ENCODE measurements at regions not wholly inside any gene's neighbourhood (a gene's known extent, or its start where the extent isn't known, plus 50 kb on each side); places are given as distances from the start of the nearest gene placed in this dataset.

GRCh38 chr9:134500931-134501760 is 140.5 kb upstream of the COL5A1 start:
- intact Hi-C loops (cut with DNase I) = no loop called here
- peak in 14 of 42 donors; percentile 15 to 55 (median 24) for DNase-seq

DNA sequence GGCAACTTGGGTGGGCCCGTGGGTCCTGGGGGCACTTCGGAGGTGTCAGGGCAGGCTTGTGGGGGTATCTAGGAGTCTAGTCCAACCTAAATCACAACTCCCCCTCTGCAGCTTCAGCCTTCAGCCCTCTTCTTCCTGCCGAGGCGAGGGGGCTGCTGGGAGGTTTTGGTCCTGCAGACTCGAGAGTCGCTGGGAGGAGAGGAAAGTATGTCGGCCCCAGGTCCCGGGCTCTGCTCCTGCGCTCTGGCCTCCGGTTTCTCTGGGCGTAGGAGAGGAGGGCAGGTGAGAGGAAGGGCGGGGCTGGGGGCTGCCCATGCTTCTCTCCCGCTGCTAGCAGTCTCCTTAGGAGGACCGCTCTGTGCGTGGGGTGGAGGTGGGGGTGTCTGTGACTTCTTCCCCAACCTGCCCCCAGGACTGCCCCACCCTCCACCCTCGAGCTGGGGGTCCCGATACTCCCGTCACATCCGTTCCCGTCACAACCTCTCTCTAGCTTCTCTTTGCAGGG is 139.8 kb upstream of the COL5A1 start:
- intact Hi-C loops (cut with DNase I) = no loop called here
- peak in 1 of 42 donors; percentile 4 for DNase-seq

GRCh38 chr9:134502266-134502791 is 139.3 kb upstream of the COL5A1 start:
- peak in 1 of 42 donors; percentile 9 for DNase-seq
- intact Hi-C loops (cut with DNase I) = no loop called here

GRCh38 chr9:134502809-134503211 is 138.8 kb upstream of the COL5A1 start:
- no peak for DNase-seq

DNA sequence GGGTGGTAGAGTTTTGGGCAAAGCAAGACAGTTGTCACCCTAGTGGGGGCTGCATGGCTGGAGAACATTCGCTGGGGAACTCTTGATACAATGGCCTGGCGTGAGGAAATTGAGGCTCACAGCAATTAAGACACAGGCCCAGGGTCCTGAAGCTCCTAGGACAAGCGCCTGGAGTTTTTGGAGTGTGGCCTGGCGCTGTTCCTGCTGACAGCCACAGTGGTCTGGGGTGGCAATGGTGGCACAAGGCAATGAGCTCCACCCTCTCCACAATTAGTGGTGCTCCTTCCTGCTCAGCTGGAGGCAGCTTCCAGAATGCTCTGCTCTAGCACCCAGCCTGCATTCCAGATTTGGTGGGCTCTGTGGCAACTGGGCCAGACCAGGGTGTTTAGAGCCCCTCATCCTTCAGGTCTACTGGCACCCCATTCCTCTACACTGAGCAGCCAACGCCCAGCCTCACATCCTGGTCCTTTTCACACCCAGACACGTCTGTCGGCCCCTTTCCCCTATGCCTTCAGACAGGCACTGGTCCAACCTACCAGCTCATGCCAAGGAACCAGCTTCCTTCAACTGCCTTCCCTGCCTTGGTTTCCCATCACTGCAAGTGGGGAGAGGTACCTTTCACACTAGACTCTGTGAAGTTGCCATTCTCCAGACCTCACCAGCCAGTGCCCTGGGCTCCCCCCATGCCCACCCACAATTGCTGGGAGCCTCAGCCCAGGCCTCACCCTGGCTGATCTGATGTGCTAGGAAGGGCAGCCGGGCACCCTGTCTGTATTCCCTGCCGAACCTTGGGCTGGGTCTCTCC is 138.1 kb upstream of the COL5A1 start:
- peak in 4 of 42 donors; percentile 2 to 21 (median 12) for DNase-seq
- intact Hi-C loops (cut with DNase I) = no loop called here

More at GRCh38 chr9:134502809-134503211, 138.8 kb upstream of the COL5A1 start:
- intact Hi-C loops (cut with DNase I) = no loop called here

DNA sequence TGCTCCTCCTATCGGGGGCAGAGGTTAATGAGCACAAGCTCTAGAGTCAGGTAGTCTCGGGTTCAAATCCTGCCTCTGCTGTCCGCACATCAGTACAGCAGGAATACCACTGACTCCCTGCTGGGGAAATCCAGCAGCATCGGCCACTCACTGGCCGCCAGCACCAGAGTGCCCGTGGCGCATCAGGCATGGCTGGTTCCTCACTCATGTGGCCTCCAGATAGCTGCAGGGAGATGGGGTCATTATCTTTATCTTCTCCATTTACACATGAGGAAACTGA is 137.6 kb upstream of the COL5A1 start:
- peak in 1 of 42 donors; percentile 16 for DNase-seq
- intact Hi-C loops (cut with DNase I) = no loop called here

GRCh38 chr9:134505032-134505431 is 136.6 kb upstream of the COL5A1 start:
- DNase-seq = peak in 2 of 42 donors; percentile 12 to 20
- intact Hi-C loops (cut with DNase I) = no loop called here

- intact Hi-C loops (cut with DNase I) = no loop called here
- DNase-seq = no peak
Measured at GRCh38 chr9:134509281-134509680, 132.3 kb upstream of the COL5A1 start.

GRCh38 chr9:134509817-134510216 is 131.8 kb upstream of the COL5A1 start:
- no peak for DNase-seq
- intact Hi-C loops (cut with DNase I) = no loop called here

GRCh38 chr9:134514503-134514902 is 127.1 kb upstream of the COL5A1 start:
- DNase-seq = peak in 3 of 42 donors; percentile 3 to 14 (median 12)
- intact Hi-C loops (cut with DNase I) = no loop called here

GRCh38 chr9:134515026-134515821 is 126.4 kb upstream of the COL5A1 start:
- DNase-seq = peak in 4 of 42 donors; percentile 8 to 30 (median 13)

DNA sequence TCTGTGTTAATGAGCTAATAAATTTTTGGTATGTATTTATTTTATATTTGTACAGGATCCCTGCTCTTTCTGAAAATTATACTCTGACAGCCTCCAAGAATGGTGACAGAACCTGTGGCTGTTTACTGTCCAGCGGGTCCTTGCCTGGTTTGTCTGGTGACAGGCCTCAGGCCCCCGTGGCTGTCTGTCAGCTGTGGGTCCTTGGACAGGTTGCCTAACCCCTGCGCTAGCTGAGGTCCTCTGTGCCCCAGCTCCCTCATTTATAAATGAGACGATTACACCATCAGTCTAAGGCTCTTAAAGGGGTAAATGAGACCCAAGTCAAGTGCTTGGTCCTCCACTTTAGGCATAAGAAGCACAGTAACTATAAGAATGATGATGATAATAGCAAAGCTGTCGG is 125.1 kb upstream of the COL5A1 start:
- peak in 3 of 42 donors; percentile 20 to 32 (median 28) for DNase-seq
- intact Hi-C loops (cut with DNase I) = no loop called here

More at GRCh38 chr9:134515026-134515821, 126.4 kb upstream of the COL5A1 start:
- intact Hi-C loops (cut with DNase I) = no loop called here

DNA sequence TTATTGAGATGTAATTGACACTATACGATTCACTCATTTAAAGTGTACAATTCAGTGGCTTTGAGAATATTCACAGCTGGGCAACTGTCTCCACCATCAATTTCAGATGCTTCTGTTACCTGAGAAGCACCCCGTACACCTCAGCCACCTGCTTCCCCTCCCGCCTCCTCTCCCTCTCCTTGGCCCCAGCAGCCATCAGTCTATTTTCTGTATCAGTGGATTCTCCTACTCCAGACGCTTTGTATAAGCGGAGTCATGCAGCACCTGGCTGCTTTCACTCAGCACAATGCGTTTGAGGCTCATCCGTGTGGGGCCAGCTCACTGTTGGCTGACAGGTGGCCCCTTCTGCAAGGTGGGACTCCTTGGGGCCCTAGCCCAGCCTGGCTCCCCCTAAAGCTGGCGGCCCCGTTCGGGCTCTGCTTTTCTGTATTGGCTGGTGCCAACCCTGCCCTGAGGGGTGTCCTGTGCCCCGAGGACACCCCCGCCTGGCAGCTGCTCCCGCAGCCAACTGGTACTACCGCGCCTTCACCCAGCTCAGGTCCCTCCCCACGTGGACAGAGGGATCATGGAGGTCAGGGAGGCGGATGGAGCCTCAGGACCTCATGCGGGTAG is 124.4 kb upstream of the COL5A1 start:
- peak in 2 of 42 donors; percentile 2 to 17 for DNase-seq
- intact Hi-C loops (cut with DNase I) = no loop called here

DNA sequence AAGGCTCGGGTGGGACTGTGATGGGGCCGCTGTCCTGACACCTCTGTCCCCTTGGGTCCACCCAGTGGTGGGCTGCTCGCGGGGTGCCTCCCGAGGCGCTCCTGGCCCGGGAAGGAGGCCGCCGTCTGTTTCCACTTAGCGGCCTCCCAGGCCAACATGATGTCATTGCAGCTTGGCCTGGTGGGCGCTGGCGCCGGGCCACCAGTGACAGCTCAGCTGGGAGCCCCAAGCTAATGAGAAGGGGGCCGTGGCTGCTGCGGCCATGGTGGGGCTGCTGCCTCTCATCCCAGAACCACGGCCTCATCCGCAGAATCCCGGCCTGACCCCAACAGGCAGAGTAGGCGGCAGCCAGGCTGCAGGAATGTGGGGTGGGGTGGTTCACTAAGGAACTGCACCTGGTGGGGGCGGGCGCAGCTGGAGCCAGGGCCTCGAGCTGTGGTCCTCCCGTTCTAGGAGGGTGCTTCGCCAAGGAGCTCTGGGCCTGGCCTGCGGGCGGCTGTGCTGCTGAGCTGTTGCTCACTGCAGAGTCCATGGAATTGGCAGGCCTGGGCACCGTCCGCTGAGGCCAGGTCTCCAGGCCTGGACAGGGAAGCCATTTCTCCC is 123.5 kb upstream of the COL5A1 start:
- peak in 2 of 42 donors; percentile 13 to 24 for DNase-seq
- intact Hi-C loops (cut with DNase I) = no loop called here

DNA sequence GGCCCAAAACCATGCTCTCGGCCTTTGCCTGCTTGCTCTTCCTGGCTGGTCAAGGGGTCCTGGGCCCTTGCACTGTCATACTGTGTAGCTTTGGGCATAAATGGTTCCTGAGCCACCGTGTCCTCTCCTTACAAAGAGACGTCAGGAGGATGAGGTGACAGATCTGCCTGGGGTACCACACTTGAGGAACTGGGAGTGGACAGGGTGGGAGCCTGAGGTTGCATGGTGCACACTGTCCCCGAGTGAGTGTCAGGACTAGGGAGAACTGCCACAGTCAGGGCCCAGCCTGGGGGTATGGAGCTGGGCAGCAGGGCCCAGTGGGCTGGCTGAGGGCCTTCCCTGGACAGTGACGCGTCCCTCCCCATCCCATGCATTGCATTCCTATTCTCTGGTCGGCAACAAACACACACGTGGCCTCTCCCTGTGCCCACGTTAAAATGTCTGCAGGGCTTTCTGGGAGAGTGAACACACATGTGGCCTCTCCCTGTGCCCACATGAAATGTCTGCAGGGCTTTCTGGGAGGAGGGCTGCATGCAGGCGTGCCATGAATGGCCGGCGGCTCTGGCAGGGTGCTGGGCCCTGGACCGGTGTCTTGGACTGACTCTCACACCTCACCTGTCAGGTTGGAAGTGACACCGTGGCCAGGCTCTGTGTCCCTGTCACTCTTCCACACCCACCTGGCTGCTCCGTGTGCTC is 122.1 kb upstream of the COL5A1 start:
- intact Hi-C loops (cut with DNase I) = no loop called here
- DNase-seq = peak in 1 of 42 donors; percentile 12

DNA sequence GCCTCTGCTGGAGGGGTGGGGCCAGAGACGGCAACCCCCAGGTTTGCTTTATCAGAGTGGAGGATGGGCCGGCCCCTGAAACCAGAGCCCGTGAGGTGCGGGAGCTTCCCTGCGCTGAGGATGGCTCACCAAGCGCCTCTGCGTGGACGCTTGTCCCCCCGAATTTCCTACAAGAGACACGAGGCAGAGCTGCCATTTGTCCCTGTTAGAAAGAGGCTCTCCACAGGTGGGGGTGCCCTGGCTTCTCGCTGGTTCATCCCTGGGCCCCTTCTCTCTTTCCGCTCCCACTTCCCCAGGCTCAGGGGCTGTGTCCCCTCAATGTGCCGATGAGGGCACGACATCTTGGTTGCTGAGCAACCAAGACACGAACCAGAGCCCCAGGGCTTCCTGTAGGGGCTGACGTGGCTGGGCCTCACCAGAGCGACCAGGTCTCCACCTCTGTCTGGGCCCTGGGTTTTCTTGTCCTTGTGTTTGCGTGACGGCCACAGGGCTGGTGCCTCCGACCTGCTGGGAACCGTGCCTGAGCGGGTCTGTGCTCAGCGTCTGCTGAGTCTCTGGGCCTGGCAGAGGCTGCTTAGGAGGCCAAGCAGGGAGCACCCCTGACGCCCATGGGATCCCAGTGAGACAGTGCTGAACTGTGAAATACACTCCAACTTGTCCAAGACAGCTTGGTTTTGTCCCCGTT is 119.6 kb upstream of the COL5A1 start:
- intact Hi-C loops (cut with DNase I) = no loop called here
- no peak for DNase-seq

- DNase-seq = peak in 2 of 42 donors; percentile 0 to 16
- intact Hi-C loops (cut with DNase I) = no loop called here
Measured at GRCh38 chr9:134522502-134522848, 119.1 kb upstream of the COL5A1 start.

Data from head of caudate nucleus (tissue), 42 donors.